Loucy (cell line): ENCODE measurements at regions not wholly inside any gene's neighbourhood (a gene's known extent, or its start where the extent isn't known, plus 50 kb on each side); places are given as distances from the start of the nearest gene placed in this dataset.

Source experiments
- H2AFZ ChIP-seq: fragments of 200-600 bp; sonication (generic); 2 replicates; pipeline ENCODE4 v1.6.0; 2016; ENCODE audit warnings: antibody characterized with exemption, mild to moderate bottlenecking, low read length, moderate library complexity
- H3F3A ChIP-seq: fragments of 200-600 bp; 2 replicates; pipeline ENCODE4 v1.6.0; 2016; ENCODE audit warnings: antibody characterized with exemption, low read depth, mild to moderate bottlenecking
- H3K27me3 ChIP-seq: fragments of 200-600 bp; sonication (generic); 2 replicates; pipeline ENCODE4 v1.6.1; 2014; ENCODE audit warnings: low read length, mild to moderate bottlenecking; ENCODE audit not compliant: insufficient read depth, poor library complexity, severe bottlenecking
- H3K36me3 ChIP-seq: fragments of 200-600 bp; sonication (generic); 2 replicates; pipeline ENCODE4 v1.6.1; 2016; ENCODE audit warnings: low read length; ENCODE audit not compliant: insufficient read depth
- H3K4me1 ChIP-seq: fragments of 200-600 bp; sonication (generic); 2 replicates; pipeline ENCODE4 v1.5.1; 2014; ENCODE audit warnings: low read length, mild to moderate bottlenecking; ENCODE audit not compliant: insufficient read depth, poor library complexity, severe bottlenecking
- H3K4me2 ChIP-seq: fragments of 200-600 bp; sonication (generic); 2 replicates; pipeline ENCODE4 v1.6.0; 2014; ENCODE audit warnings: antibody characterized with exemption, low read length, low read depth, mild to moderate bottlenecking; ENCODE audit not compliant: poor library complexity, severe bottlenecking
- H3K4me3 ChIP-seq: fragments of 200-600 bp; sonication (generic); 2 replicates; pipeline ENCODE4 v1.5.1; 2014; ENCODE audit warnings: low read length, mild to moderate bottlenecking, mixed read lengths; ENCODE audit not compliant: poor library complexity, severe bottlenecking
- H3K79me2 ChIP-seq: fragments of 200-600 bp; sonication (generic); 2 replicates; pipeline ENCODE4 v1.6.1; 2014; ENCODE audit warnings: low read length; ENCODE audit not compliant: insufficient read depth
- H3K9ac ChIP-seq: fragments of 200-600 bp; sonication (generic); 2 replicates; pipeline ENCODE4 v1.6.0; 2014; ENCODE audit warnings: mild to moderate bottlenecking, low read depth, low read length, moderate library complexity; ENCODE audit not compliant: poor library complexity, severe bottlenecking
- H3K9me2 ChIP-seq: fragments of 200-600 bp; sonication (generic); replicated peaks from 2 replicates; pipeline ENCODE4 v1.6.1; 2016; ENCODE audit warnings: low read depth, low read length, mixed read lengths
- H3K9me3 ChIP-seq: fragments of 200-600 bp; sonication (generic); 2 replicates; pipeline ENCODE4 v1.6.1; 2014; ENCODE audit warnings: mild to moderate bottlenecking, antibody characterized with exemption, low read length, low read depth; ENCODE audit not compliant: insufficient read depth
- H4K20me1 ChIP-seq: fragments of 200-600 bp; sonication (generic); 2 replicates; pipeline ENCODE4 v1.6.0; 2014; ENCODE audit warnings: antibody characterized with exemption, low read length, mild to moderate bottlenecking; ENCODE audit not compliant: insufficient read depth, poor library complexity, severe bottlenecking
- CTCF ChIP-seq: fragments of 200-600 bp; sonication (generic); conservative IDR thresholded peaks from 2 replicates; pipeline ENCODE4 v1.5.1; 2014; ENCODE audit warnings: mild to moderate bottlenecking, antibody characterized with exemption, low read length
- EZH2phosphoT487 ChIP-seq: fragments of 200-600 bp; IDR thresholded peaks from 2 replicates; pipeline ENCODE4 v1.6.1; 2018; ENCODE audit warnings: antibody characterized with exemption, mild to moderate bottlenecking, moderate library complexity, borderline replicate concordance

- H3K79me2 ChIP-seq = no peaks in the 10 kb centered on the region
- no peak overlapping the region for H2AFZ ChIP-seq
- no peaks in the 10 kb centered on the region for H4K20me1 ChIP-seq
- H3K9me2 ChIP-seq = no peaks in the 10 kb centered on the region
- no peak overlapping the region for H3K4me3 ChIP-seq
- TF ChIP-seq EZH2phosphoT487 (no peak), CTCF (no peak)
- H3K4me1 ChIP-seq = no peaks in the 10 kb centered on the region
- no peaks in the 10 kb centered on the region for H3K36me3 ChIP-seq
- H3F3A ChIP-seq = no peaks in the 10 kb centered on the region
- no peaks in the 10 kb centered on the region for H3K27me3 ChIP-seq
- no peak overlapping the region for H3K4me2 ChIP-seq
- H3K9me3 ChIP-seq = no peaks in the 10 kb centered on the region
- no peak overlapping the region for H3K9ac ChIP-seq
Observed at GRCh38 chr11:43545610-43546009, 134.9 kb upstream of the HSD17B12 start.

GRCh38 chr11:43546561-43547429 lies 133.7 kb upstream of the HSD17B12 start:
- H3K36me3 ChIP-seq = no peaks in the 10 kb centered on the region
- H3K9me3 ChIP-seq = no peaks in the 10 kb centered on the region
- H3K9ac ChIP-seq = no peak overlapping the region
- H2AFZ ChIP-seq = no peak overlapping the region
- TF ChIP-seq CTCF (no peak), EZH2phosphoT487 (no peak)
- no peak overlapping the region for H3K4me2 ChIP-seq
- H3K4me1 ChIP-seq = no peaks in the 10 kb centered on the region
- H3K9me2 ChIP-seq = no peaks in the 10 kb centered on the region
- no peaks in the 10 kb centered on the region for H4K20me1 ChIP-seq
- no peaks in the 10 kb centered on the region for H3K79me2 ChIP-seq
- no peaks in the 10 kb centered on the region for H3K27me3 ChIP-seq
- no peaks in the 10 kb centered on the region for H3F3A ChIP-seq
- no peak overlapping the region for H3K4me3 ChIP-seq

- Histone ChIP-seq H2AFZ (no peak overlapping the region), H3K36me3 (no peaks in the 10 kb centered on the region), H3F3A (no peaks in the 10 kb centered on the region), H3K4me1 (no peaks in the 10 kb centered on the region), H3K9me3 (no peaks in the 10 kb centered on the region), H3K9me2 (no peaks in the 10 kb centered on the region), H3K27me3 (no peaks in the 10 kb centered on the region), H4K20me1 (no peaks in the 10 kb centered on the region), H3K4me3 (no peak overlapping the region), H3K79me2 (no peaks in the 10 kb centered on the region), H3K4me2 (no peak overlapping the region), H3K9ac (no peak overlapping the region)
- TF ChIP-seq CTCF (no peak), EZH2phosphoT487 (no peak)
Observed at GRCh38 chr11:43547430-43547831, 133.1 kb upstream of the HSD17B12 start.
